Activated CD4-positive, alpha-beta T cell treated with anti-CD3 and anti-CD28 coated beads, Interleukin-2, amount 10 ng/mL, durations not matched to agents 24 days and 14 days (primary cell): ENCODE measurements at regions not wholly inside any gene's neighbourhood (a gene's known extent, or its start where the extent isn't known, plus 50 kb on each side); places are given as distances from the start of the nearest gene placed in this dataset.

ENCODE experiments used
- DNase-seq: peaks from one replicate; pipeline ENCODE4 v3.0.0; 2022
- H3K27ac Mint-ChIP-seq: one replicate; pipeline ENCODE4 v1.8.0; 2022; ENCODE audit warnings: mild to moderate bottlenecking, mixed read lengths
- H3K27me3 Mint-ChIP-seq: one replicate; pipeline ENCODE4 v1.8.0; 2022; ENCODE audit warnings: mixed read lengths
- H3K36me3 Mint-ChIP-seq: one replicate; pipeline ENCODE4 v1.8.0; 2022; ENCODE audit warnings: low read depth, mild to moderate bottlenecking, mixed read lengths
- H3K4me1 Mint-ChIP-seq: one replicate; pipeline ENCODE4 v1.8.0; 2021; ENCODE audit warnings: mixed read lengths
- H3K4me3 Mint-ChIP-seq: one replicate; pipeline ENCODE4 v1.8.0; 2022; ENCODE audit warnings: mild to moderate bottlenecking, moderate library complexity, mixed read lengths
- H3K9me3 Mint-ChIP-seq: one replicate; pipeline ENCODE4 v1.8.0; 2021; ENCODE audit warnings: mixed read lengths
- intact Hi-C: fragments of 100-400 bp; cut with micrococcal nuclease; formaldehyde crosslinking; loops from one replicate; pipeline ENCODE4 v1.15.1; 2023

DNA sequence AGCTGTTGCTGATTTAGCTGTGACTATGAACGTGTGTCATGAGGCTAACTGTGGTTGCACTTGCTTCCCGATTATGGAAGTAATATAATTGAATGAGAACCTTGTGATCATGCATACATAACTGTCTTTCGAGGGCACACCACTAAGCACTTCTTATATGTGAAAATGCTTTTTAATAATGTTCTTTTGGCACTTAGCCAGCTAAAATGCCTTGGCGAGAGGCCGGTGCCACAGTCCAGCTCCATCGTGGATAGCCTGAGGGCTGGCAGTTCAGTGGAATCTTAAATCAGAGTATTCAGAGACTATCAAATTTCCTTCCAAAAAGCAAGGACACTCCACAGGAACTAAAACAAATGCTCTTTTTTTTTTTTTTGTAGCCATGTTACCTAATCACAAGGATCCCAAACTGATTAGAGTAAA lies 161.6 kb upstream of the FRMD4B start:
- H3K27ac Mint-ChIP-seq, result no peak overlapping the region
- no peak overlapping the region for H3K4me3 Mint-ChIP-seq
- H3K4me1 Mint-ChIP-seq, result no peaks in the 10 kb centered on the region
- H3K27me3 Mint-ChIP-seq, result peaks cover 19% of the 10 kb centered on the region
- intact Hi-C loops, result no loop called here
- no peak for DNase-seq
- H3K36me3 Mint-ChIP-seq, result no peaks in the 10 kb centered on the region
- no peaks in the 10 kb centered on the region for H3K9me3 Mint-ChIP-seq

DNA sequence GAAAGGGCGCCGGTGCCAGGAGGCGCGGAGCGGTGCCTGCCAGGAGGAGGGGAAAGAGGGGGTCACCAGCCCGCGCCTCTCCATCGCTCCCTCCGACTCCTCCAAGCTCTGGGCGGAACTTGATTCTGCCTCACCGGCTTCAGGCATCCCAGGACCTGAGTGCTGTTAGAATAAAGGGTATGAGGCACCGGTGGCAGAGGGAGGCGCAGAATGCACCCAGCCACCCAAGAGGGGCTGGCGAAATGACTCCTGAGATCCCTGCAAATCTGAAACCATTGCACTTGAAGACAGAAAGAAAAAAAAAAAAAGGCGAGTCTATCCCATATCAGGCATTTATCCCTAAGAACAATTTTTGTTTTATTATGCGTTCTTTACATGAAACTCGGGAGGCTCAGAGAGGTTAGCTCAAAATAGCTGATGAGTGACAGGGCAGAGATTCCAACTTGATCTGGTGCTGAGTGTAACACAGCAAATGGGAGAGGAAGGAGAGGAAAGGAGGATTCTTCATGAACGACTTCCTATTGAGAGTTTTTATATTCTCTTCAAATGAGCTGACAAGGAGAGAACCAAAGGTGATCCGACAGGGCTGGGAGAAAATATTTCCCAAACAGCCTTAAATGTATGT lies 157.0 kb upstream of the FRMD4B start:
- peaks cover 43% of the 10 kb centered on the region for H3K27me3 Mint-ChIP-seq
- peaks cover 1% of the 10 kb centered on the region for H3K4me1 Mint-ChIP-seq
- no peak overlapping the region for H3K4me3 Mint-ChIP-seq
- intact Hi-C loops, result no loop called here
- no peaks in the 10 kb centered on the region for H3K9me3 Mint-ChIP-seq
- no peak for DNase-seq
- H3K36me3 Mint-ChIP-seq, result no peaks in the 10 kb centered on the region
- H3K27ac Mint-ChIP-seq, result no peak overlapping the region

DNA sequence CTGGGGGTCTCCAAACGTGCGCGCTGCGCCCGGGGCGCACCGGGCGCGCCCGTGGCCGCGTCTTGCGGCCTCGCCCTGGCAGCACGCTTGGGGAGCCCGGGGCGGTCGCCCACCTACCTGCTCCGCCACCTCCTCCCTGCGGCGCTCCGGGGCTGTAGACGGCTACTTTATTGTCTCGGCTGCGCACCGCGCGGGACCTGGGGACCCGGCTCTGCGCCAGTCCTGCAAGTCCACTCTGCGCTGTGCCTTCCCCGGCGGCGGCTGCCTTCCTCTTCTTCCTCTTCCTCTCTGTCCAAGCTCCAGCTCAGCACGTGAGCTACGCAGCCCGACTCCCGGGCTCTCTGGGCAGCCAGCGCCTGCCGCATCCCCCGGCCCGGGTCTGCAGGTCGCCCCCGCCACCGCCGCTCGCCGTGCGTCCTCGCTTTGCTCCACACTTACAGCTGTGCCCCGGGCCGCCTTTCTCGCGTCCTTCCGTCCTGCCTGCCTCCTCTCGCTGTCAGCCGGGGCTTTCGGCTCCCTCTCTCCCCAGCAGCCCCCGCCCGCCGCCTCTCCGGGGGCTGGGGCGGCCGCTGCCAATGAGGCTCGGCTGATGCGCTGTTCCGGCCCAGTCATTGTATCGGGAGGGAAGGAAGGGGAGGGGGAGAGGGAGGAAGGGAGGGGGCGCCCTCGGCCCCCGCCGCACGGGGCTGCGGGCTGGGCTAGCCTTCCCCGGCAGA lies 156.4 kb upstream of the FRMD4B start:
- peaks cover 44% of the 10 kb centered on the region for H3K27me3 Mint-ChIP-seq
- peaks cover 1% of the 10 kb centered on the region for H3K4me1 Mint-ChIP-seq
- intact Hi-C loops, result no loop called here
- no peaks in the 10 kb centered on the region for H3K9me3 Mint-ChIP-seq
- no peak for DNase-seq
- H3K4me3 Mint-ChIP-seq, result no peak overlapping the region
- H3K27ac Mint-ChIP-seq, result no peak overlapping the region
- no peaks in the 10 kb centered on the region for H3K36me3 Mint-ChIP-seq

DNA sequence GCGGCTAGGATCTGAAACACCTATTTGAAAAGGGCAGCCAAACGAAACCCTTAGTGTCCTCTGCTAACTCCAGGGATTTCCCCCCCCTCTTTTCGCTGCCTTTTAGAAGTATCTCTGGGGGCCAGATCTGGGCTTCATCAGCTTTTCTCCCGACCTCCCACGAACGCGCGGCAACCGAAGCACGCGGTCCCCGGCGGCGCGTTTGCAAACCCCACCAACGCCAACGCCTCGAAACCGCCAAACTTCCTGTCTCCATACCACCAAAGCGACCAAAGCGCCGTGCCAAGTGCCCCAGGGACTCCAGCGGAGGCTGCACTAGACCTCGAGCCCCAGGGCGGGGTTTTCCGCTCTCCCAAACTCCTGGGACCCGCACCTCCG lies 155.8 kb upstream of the FRMD4B start:
- intact Hi-C loops, result no loop called here
- Mint-ChIP-seq H3K27me3 (peaks cover 44% of the 10 kb centered on the region), H3K36me3 (no peaks in the 10 kb centered on the region), H3K9me3 (no peaks in the 10 kb centered on the region), H3K27ac (no peak overlapping the region), H3K4me3 (no peak overlapping the region), H3K4me1 (peaks cover 1% of the 10 kb centered on the region)
- DNase-seq, result no peak

DNA sequence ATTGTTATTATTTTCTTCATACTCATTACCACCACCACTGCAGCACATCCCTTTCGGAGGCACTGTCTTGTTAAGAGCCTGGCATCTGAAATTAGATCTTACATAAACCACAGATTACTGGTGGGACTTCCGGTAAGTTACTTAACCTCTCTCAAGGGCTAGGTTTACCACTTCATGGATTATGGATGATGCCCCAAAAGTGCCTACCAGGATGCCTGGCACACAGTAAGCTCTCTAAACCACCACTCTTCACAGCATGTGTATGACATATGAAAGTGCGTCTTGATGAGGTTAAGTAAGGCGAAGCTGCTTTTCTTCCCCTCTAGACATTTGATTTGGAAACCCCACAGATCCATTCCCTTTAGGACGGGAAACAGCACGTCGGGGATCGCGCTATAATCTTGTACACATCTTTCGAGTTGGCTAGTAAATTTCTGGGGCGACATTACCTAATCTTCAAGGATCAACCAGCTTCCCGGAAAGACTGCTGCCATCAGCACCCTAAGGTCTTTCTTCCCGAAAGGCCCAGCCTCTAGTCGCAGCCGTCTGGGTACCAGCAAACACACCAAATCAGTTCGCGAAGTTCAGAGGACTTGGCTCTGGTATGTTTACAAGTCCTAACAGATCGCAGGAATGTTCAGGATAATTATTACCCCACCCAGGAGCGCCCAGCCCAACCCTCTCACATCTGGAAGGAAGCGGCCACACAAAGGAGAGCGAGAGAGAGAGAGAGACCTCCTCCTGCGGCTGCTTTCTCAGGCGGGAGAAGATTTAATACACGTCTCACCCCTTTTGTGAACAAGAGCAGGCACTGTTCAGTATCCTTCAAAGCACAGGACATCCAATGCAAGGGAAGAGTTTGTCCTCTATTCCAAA lies 155.1 kb upstream of the FRMD4B start:
- H3K4me3 Mint-ChIP-seq, result no peak overlapping the region
- H3K9me3 Mint-ChIP-seq, result no peaks in the 10 kb centered on the region
- peaks cover 44% of the 10 kb centered on the region for H3K27me3 Mint-ChIP-seq
- no peak overlapping the region for H3K27ac Mint-ChIP-seq
- H3K36me3 Mint-ChIP-seq, result no peaks in the 10 kb centered on the region
- intact Hi-C loops, result no loop called here
- peaks cover 1% of the 10 kb centered on the region for H3K4me1 Mint-ChIP-seq
- no peak for DNase-seq

DNA sequence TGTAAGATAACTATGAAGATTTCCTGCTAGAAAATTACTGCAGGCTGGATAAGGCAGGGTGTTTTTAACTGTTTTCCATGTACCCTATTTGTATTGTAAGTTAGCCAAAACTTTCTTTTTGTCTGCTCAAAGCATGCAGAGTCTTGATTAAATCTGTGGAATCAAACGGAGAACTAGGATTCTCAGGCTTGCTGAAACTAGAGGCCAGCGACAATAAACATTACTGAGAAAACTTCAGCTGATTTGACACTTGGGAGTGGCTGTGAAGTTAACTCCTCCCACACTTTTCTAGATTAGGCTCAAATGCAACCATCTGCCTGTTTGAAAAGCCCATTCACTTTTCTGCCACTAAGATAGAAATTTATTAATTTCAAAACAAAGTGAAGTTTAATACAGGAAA lies 153.2 kb upstream of the FRMD4B start:
- H3K27me3 Mint-ChIP-seq, result peaks cover 37% of the 10 kb centered on the region
- DNase-seq, result no peak
- no peak overlapping the region for H3K4me3 Mint-ChIP-seq
- intact Hi-C loops, result no loop called here
- peaks cover 1% of the 10 kb centered on the region for H3K4me1 Mint-ChIP-seq
- no peaks in the 10 kb centered on the region for H3K9me3 Mint-ChIP-seq
- H3K36me3 Mint-ChIP-seq, result no peaks in the 10 kb centered on the region
- no peak overlapping the region for H3K27ac Mint-ChIP-seq

DNA sequence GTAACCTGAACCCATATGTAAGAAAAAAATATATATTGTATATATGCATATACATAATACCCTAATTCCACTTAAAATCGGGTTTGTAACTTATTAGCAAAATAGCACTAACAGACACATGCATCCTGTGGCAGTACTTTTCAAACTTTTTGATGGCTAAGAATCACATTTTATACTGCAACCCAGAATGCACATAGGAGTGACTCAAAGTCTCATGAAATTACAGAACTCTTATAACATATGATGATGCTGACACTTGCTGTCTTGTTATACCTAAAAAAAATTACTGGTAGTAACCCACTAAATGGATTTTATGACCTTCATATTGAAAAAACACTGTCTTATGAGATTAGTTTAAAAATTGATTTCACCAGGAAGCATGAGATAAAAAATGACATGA lies 152.4 kb upstream of the FRMD4B start:
- no peaks in the 10 kb centered on the region for H3K36me3 Mint-ChIP-seq
- H3K4me3 Mint-ChIP-seq, result no peak overlapping the region
- peaks cover 31% of the 10 kb centered on the region for H3K27me3 Mint-ChIP-seq
- H3K4me1 Mint-ChIP-seq, result peaks cover 1% of the 10 kb centered on the region
- DNase-seq, result no peak
- intact Hi-C loops, result no loop called here
- no peak overlapping the region for H3K27ac Mint-ChIP-seq
- H3K9me3 Mint-ChIP-seq, result no peaks in the 10 kb centered on the region

DNA sequence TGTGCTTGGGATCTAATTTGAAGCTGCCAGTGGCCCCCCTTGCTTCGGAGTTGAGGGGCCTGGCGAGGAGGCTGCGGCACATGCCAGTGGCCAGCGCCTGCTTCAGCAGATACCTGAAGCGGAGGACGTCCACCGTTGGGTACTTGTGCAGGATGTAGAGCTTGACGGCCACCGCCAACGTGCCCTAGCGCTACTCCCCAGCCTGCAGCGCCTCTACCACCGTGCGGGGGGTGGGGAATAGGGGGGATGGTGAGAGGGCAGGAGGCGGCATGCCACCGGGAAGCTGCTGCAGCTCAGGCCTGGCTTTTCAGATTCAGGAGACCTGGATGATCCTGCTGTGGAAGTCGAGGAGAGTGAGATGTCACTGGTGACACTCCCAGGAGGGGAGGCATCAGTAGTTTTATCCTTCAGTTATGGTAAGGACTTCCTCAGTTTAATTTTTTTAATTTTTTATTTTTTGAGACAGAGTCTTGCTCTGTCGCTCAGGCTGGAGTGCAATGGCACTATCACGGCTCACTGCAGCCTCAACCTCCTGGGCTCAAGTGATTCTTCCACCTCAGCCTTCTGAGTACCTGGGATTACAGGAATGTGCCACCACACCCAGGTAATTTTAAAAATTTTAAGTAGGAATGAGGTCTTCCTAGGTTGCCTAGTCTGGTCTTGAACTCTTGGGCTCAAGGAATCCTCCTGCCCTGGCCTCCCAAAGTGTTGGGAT lies 150.6 kb upstream of the FRMD4B start:
- intact Hi-C loops, result no loop called here
- no peaks in the 10 kb centered on the region for H3K9me3 Mint-ChIP-seq
- peaks cover 23% of the 10 kb centered on the region for H3K27me3 Mint-ChIP-seq
- H3K4me1 Mint-ChIP-seq, result no peaks in the 10 kb centered on the region
- no peak overlapping the region for H3K27ac Mint-ChIP-seq
- H3K36me3 Mint-ChIP-seq, result no peaks in the 10 kb centered on the region
- DNase-seq, result no peak
- no peak overlapping the region for H3K4me3 Mint-ChIP-seq

DNA sequence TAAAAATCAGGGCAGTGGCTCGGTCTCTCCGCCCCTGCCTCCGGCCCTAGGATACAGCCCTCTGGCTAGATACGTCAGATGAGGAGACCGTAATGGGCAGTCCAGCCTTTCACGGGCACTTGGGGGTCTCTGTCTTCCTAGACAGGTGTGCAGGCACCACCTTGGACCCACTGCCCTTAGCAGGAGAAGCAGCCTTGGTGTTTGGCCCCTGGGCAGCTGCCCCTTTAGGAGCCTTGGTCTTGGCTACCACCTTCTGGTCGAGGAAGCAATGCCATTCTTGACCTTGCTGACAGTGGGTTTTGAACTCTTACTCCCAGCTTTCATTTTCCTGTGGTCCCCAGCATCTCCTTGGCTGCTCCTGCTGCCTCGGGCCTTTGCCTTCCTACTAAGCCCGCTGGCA lies 149.7 kb upstream of the FRMD4B start:
- no peaks in the 10 kb centered on the region for H3K36me3 Mint-ChIP-seq
- H3K9me3 Mint-ChIP-seq, result no peaks in the 10 kb centered on the region
- no peak overlapping the region for H3K27ac Mint-ChIP-seq
- H3K4me3 Mint-ChIP-seq, result no peak overlapping the region
- no peaks in the 10 kb centered on the region for H3K4me1 Mint-ChIP-seq
- no peak for DNase-seq
- intact Hi-C loops, result no loop called here
- H3K27me3 Mint-ChIP-seq, result peaks cover 15% of the 10 kb centered on the region

DNA sequence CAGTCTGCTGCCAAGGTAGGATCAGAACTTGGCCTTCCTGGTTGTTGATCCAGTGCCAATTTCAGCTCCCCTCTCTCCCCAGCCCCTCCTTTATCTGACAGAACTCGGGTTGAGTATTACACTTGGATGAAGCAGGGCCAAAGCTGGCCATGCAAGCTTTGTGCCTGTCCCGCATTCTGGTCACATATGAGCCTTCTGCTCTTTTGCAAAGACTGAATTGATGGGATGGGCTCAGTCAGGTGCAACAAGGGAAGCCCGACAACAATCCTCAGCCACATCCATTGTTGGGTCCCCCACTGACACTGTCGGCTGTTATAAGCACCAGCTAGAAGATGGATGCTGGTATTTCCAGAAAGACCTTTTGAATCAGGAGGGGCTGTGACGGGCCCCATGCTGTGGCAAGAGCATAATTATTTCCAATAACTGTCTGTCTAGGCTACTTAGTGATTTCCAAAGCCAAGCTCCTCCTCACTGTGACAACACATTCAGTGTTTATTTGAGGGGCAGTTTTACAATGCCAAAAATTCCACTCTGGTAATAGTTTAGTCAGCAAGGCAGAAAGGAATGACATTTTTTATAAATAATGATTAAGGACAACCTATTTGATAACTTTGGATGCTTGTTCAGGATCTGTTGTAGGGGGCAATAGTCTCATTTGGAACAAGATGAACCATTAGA lies 146.8 kb upstream of the FRMD4B start:
- no peak for DNase-seq
- H3K36me3 Mint-ChIP-seq, result no peaks in the 10 kb centered on the region
- H3K4me3 Mint-ChIP-seq, result no peak overlapping the region
- intact Hi-C loops, result no loop called here
- peaks cover 2% of the 10 kb centered on the region for H3K27me3 Mint-ChIP-seq
- no peaks in the 10 kb centered on the region for H3K4me1 Mint-ChIP-seq
- no peaks in the 10 kb centered on the region for H3K9me3 Mint-ChIP-seq
- H3K27ac Mint-ChIP-seq, result no peak overlapping the region

DNA sequence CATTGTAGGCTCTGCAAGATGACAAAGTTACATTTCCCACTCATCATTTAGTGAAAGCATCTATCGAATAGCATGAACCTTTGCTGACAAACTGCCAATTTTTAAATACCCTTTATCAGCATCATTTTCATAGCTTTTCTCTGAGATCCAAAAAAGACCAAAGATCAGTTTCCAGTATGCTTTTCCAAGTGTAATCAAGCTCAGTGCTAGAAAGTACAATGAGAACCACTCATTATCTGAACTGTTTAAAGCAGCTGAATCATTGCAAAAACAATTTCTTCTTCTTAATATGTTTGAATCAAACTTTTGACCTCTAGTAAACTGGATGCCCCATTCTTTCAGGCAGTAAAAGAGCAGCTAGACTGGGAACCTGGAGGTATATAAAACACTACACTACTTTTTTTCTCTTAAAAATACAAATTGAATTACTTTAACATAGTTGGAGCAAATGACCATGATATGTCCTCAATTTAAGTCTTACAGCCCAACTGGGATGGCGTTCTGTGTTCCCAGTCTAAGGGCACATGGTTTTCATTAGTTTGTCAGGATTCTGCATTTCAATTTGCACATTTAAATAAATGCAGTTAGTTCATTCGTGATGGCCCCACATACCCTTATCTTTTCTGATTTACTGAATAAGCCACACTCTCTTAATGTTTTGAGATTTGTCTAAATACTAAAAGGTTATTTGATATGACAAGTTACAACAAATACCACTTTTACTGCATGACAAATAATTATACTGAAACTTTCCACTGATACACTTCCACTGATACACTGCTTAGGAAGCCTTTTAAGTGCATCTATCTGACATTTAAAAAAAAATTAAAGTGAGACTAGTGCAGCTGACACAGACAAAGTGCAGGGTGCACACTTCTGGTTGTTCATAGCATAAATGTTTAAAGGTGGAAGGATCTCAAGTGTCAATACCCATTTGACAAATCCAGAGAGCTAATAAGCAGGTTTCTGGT lies 146.0 kb upstream of the FRMD4B start:
- H3K36me3 Mint-ChIP-seq, result no peaks in the 10 kb centered on the region
- no peak overlapping the region for H3K4me3 Mint-ChIP-seq
- intact Hi-C loops, result no loop called here
- no peak overlapping the region for H3K27ac Mint-ChIP-seq
- no peaks in the 10 kb centered on the region for H3K4me1 Mint-ChIP-seq
- peaks cover 1% of the 10 kb centered on the region for H3K27me3 Mint-ChIP-seq
- DNase-seq, result no peak
- no peaks in the 10 kb centered on the region for H3K9me3 Mint-ChIP-seq

DNA sequence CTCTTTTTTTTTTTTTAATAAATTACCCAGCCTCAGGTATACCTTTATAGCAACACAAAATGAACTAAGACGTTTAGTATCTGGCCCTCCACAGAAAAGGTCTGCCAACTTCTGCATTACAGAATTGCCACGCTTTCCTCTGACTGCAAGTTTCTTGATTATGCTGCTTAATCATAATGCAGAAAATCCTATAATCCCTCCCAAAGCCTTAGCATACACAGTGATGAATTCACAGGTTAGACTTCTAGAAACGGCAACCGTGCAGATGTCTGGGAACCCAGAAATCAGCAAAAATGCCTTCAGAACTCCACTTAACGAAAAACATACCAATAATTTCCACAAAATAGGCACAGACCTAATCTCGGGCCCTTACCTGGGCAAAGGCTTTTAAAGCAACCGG lies 144.7 kb upstream of the FRMD4B start:
- Mint-ChIP-seq H3K4me1 (no peaks in the 10 kb centered on the region), H3K27me3 (peaks cover 1% of the 10 kb centered on the region), H3K27ac (no peak overlapping the region), H3K36me3 (no peaks in the 10 kb centered on the region), H3K4me3 (no peak overlapping the region), H3K9me3 (no peaks in the 10 kb centered on the region)
- DNase-seq, result no peak
- intact Hi-C loops, result no loop called here
